ENCODE measurements at regions not wholly inside any gene's neighbourhood (a gene's known extent, or its start where the extent isn't known, plus 50 kb on each side); places are given as distances from the start of the nearest gene placed in this dataset.
"Not testable (repeated sequence)": the region's sequence is repeated elsewhere in the genome, so short reads cannot be mapped to it uniquely, and the experiment has no call there.

DNA sequence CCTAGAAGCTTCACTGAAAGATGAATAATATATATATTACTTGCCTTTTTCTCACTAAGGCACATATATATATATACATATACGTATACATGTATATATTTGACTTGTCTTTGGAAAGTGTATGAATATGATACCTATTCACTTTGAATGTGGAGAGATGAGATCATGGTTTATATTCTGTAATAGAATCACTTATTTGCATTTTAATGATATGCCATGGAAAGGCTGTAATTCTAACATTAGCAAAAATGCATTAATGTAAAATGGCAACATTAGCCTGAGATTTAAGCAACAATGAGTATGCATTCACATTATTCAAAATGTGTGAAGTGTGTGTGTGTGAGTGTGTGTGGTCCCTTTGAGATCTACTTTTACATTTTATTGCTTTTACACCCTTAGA is 54.5 kb upstream of the PRKD1 start:
- no peak for DNase-seq

- no peak for DNase-seq
These were observed 55.3 kb upstream of the PRKD1 start for GRCh38 chr14:29982993-29983392.

GRCh38 chr14:29990344-29990857 is 62.8 kb upstream of the PRKD1 start:
- not testable (repeated sequence) for DNase-seq

DNA sequence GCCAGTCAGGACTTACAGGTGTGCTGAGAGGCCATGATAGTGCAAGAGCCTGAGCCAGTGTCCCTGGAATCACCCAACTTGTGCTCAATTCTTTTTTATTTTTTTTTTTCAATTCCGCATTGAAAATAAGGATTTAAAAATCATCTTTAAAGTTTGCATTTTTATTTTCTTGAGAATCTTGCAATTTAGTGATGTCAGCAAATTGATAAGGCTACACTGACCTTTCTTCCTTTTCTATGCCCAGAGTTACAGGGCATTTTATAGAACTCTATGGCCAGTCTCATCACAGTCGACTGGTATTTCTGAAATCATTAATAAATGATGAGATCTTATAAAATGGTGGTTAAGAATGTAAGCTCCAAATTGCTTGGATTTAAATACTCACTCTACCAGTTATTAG is 63.3 kb upstream of the PRKD1 start:
- DNase-seq: no peak

DNA sequence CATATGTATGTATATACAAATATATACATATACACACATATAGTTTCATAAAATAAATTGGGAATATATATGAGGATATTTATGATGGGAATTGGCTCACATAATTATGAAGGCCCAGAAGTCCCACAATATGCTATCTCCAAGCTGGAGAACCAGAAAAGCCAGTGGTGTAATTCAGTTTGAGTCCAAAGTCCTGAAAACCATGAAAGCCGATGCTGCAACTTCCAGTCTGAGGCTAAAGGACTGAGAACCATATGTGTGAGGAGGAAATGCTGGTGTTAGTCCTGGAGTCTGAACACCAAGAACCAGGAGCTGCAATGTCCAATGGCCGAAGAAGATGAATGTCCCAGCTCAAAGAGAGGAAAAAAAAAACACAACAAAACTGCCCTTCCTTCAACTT is 65.5 kb upstream of the PRKD1 start:
- no peak for DNase-seq

GRCh38 chr14:29999013-29999539 is 71.4 kb upstream of the PRKD1 start:
- DNase-seq: no peak

DNA sequence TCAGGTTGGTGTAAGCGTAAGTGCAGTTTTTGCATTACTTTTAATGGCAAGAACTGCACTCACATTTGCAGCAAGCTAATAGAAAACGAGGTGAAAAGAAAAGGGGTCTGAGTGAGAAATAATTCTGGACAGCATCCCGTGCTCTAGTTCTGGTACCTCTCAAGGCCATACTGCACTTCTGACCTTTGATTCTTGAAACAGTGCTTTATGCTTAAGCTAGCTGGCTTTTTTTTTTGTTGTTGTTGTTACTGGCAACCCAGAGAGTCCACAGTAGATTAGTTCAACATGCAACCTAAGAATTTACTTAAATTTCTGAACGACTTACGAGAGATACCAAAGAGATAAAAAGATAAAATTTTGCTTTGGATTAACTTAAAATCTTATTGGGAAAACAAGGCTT is 75.2 kb upstream of the PRKD1 start:
- no peak for DNase-seq

- DNase-seq: no peak
These were observed 77.6 kb upstream of the PRKD1 start for GRCh38 chr14:30005114-30005808.

DNA sequence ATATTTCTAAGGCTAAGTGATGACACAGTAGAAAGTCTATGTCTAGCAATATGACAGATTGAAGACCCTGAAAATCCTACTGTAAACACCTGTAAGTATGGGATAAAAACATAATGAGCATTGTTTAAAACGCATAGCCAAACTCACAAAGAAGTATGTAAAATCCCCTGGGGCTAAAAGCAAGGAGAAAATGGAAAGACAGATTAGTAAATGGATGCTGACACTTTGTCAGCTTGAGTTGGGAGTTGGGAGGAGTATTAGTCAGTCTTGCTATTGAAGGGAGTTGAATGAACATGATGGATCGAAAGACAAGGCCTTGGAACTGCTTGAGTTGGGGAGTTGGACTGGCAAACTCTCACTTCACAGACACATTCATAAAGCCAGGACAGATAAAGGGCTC is 79.0 kb upstream of the PRKD1 start:
- no peak for DNase-seq

DNA sequence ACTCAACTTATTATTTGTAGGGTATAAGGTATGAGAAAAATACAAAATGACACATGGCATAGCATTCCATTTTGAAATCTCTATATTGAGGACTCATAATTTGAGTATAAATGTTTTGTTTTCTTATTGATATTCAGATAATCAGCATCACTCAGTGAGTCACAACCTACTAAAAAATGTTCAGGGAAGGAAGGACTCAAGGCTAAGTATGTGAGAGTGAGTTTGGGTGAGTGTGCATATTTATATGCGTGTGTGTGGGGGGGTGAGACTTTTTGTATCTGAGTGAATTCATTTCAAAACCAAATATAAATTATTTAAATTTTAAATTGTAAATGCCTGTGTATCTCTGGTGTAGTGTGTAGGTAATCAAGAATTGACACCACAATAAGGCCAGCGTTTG is 87.8 kb upstream of the PRKD1 start:
- DNase-seq: no peak

- no peak for DNase-seq
These were observed 88.4 kb upstream of the PRKD1 start for GRCh38 chr14:30016002-30016401.

DNA sequence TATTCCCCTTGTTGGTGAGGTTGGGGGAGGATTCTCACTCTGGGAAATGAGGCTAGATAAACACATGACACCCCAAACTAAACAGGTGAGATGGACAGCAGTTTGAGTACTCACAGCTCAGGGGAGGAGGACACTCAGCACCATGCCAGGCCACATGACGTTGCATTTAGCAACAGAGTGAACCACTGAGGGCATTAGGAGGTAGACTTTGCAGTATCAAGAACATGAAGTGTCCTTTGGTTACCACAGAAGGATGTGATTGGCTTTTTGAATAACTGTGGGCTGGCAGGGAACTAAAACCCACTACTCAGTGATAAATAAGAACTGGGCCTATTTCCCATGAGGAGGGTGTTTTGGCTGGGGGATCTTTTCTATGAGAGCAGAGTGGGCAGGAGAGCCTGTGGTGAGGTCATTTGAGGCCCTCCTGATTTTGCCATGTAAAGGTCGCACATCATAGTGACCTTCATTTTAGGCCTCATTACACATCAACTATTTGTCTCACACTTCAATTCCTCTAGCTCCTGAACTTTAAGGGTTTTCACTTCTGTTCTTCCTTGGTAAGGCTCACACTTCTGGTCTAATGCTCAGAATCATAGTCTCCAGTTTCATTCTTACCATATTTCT is 89.8 kb upstream of the PRKD1 start:
- DNase-seq: no peak

DNA sequence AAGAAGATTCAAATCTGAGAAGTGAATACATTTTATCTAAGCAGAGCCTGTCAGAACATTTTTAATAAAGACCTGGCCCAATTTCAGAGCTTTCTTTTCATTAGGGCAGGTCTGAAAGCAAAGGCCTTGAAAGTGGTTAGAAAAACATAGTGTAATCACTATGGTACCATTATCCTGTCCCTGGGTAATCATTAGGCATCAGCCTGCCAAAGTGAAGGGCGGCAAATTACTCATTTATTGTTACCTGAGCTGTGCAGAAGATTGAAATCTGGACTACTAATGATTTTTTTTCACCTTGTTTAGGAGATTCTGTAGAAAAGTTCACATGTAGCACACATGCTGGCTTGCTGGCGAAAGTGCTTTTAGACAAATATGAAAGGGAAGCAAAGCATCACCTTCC is 92.6 kb upstream of the PRKD1 start:
- DNase-seq: no peak

DNA sequence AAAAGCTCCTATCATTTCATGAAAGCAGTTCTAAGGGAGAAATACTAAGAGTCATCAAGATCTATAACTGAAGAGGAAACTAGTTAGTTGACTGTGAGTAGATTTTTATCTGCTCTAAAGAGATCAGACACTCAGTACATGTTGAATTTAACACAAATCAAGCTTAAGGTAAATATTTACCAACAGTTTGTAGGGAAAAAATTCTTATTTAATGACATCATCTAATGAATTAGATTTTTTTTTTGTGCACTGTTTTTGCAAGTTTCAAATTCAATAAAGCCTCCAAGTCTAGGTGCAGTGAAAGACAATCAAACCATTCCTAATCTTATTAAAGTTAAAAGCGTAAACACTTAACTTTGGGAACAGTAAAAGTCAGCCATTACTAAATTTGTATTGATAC is 93.0 kb upstream of the PRKD1 start:
- DNase-seq: no peak

DNA sequence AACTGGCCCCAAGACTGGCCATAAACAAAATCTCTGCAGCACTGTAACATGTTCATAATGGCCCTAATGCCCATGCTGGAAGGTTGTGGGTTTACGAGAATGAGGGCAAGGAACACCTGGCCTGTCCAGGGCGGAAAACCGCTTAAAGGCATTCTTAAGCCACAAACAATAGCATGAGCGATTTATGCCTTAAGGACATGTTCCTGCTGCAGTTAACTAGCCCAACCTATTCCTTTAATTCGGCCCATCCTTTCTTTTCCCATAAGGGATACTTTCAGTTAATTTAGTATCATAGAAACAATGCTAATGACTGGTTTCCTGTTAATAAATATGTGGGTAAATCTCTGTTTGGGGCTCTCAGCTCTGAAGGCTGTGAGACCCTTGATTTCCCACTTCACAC is 95.7 kb upstream of the PRKD1 start:
- DNase-seq: not testable (repeated sequence)

- DNase-seq: no peak
These were observed 106.5 kb upstream of the PRKD1 start for GRCh38 chr14:30034152-30034551.

- DNase-seq: no peak
These were observed 107.7 kb upstream of the PRKD1 start for GRCh38 chr14:30035361-30035760.

- no peak for DNase-seq
These were observed 118.1 kb upstream of the PRKD1 start for GRCh38 chr14:30045720-30046119.

GRCh38 chr14:30053103-30053502 is 125.5 kb upstream of the PRKD1 start:
- no peak for DNase-seq

DNA sequence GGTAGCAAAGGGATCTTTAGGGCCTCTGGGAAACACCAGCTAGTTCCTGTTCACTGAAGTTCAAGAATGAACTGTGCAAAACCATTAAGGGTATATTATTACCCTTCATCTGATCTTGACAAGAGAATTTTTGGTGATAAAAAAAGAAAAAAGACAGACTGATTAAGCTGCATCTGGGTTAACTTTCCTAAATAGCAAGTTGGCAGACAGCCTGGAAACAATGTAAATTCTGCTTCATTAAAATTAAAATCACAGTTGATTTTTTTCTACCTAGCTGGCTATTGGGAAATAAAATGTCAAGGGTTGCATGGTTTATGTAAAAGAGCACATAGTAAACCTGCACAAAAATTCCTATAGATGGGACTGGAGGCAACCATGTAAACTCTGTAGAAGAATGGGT is 126.6 kb upstream of the PRKD1 start:
- DNase-seq: no peak

DNA sequence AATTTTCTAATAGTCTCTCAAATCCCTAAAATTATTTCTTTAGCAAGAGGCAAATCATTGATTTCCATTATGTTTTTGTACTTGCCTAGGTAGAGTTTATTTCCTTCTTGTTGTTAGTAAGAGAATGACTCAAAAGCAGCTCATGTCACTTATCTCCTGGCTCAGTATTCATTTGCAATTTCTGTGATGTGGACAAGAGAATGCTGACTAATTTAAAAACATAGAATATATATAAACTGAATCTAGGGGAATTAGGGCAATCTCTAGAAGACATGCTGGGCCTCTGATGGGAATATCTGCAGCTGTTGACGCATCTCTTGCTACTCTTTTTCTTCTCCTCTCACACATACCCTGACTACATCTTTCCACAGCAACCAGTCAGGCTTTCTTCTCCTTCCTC is 130.8 kb upstream of the PRKD1 start:
- DNase-seq: no peak

DNA sequence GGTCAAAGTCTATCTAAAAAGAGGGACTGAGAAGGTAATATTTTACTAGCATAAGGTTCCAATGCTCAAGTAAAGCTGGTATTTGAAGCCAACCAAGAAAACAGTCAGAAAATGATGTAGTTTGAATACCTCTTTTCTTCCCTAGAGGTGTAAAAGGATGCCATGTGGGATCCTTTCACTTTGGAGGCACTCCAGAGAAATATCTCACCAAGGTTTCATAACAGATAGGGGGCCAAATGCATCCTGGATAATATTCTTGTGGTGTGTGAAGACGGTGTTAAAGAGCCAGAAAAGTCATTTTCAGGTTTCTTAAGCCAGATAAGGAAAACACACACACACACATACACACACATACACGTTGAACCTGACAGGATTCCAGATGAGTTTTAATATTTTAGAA is 136.1 kb upstream of the PRKD1 start:
- DNase-seq: no peak

GRCh38 chr14:30064454-30064853 is 136.8 kb upstream of the PRKD1 start:
- DNase-seq: no peak

GRCh38 chr14:30069536-30069935 is 141.9 kb upstream of the PRKD1 start:
- DNase-seq: no peak

DNA sequence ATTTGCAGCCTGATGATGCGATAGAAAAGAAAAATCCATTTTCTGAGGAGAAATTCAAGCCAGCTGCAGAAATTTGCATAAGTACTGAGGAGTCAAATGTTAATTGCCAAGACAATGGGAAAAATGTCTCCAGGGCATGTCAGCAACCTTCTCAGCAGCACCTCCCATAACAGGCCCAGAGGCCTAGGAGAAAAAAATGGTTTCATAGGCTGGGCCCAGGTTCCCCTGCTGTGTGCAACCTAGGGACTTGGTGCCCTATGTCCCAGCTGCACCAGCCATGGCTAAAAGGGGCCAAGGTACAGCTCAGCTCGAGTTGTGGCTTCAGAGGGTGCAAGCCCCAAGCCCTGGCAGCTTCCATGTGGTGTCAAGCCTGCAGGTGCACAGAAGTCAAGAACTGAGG is 144.8 kb upstream of the PRKD1 start:
- not testable (repeated sequence) for DNase-seq
